Fibroblast of lung (primary cell): ENCODE measurements at regions not wholly inside any gene's neighbourhood (a gene's known extent, or its start where the extent isn't known, plus 50 kb on each side); places are given as distances from the start of the nearest gene placed in this dataset.

ENCODE experiments used
- CTCF ChIP-seq, 2 donors: IDR thresholded peaks in 1 of 2; conservative IDR thresholded peaks in 1 of 2; 1 replicate in 1 of 2; 2 replicates in 1 of 2; pipeline ENCODE4 v1.5.1; 2011 to 2012; ENCODE audit warnings: low read length in 2 of 2, control low read depth in 1 of 2, inconsistent platforms in 1 of 2, low read depth in 1 of 2, mild to moderate bottlenecking in 1 of 2
- EZH2 ChIP-seq: IDR thresholded peaks from 2 replicates; pipeline ENCODE4 v1.5.1; 2012; ENCODE audit warnings: low read length, control low read depth, mild to moderate bottlenecking; ENCODE audit errors: missing control alignments

- TF ChIP-seq CTCF (conservative IDR thresholded peaks at IDR 0.05 in 1 of 2, IDR thresholded peaks at IDR 0.05 in 1 of 2; ENCODE audit: low read depth in 1 of 2, low read length in 2 of 2) (no peak), EZH2 (no peak)
Measured at GRCh38 chr4:20318001-20318908, 66.5 kb downstream of the SLIT2 start.
